ENCODE measurements at regions not wholly inside any gene's neighbourhood (a gene's known extent, or its start where the extent isn't known, plus 50 kb on each side); places are given as distances from the start of the nearest gene placed in this dataset.

DNA sequence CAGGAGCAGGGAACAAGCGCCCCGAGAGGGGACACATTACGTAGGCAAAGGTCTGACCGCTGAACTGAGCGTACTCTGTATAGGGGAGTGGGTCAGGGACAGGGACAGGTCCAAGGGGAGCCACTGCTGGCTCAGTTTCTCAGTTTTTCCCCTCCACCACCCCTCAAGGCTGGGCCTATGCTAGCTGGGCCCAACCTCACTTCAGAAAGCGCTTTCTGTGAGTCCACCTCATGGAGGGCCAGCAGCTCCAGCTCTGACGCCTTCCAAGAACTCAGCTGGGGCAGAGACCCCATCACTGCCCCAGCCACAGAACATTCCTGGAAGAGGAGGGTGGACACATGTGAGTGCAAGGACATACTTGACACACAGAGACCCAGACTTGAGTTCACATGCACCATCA, 242.0 kb downstream of the FOXD2 start:
- H3K4me1 ChIP-seq (replicated peaks in 1 of 4; ENCODE audit: control insufficient read depth in 3 of 4, insufficient read depth in 4 of 4, low read length in 3 of 4) = peaks cover 0 to 4% (median 0%) of the 10 kb centered on the region in 4 experiments; a peak in 1 of 7 replicates
- no peaks in the 10 kb centered on the region for H3K36me3 ChIP-seq (ENCODE audit: control insufficient read depth in 2 of 4, insufficient read depth in 4 of 4, low read length in 3 of 4)
- no peaks in the 10 kb centered on the region for H4K20me1 ChIP-seq (replicated peaks in 1 of 2; ENCODE audit: control insufficient read depth in 1 of 2, insufficient read depth in 2 of 2, low read length in 2 of 2)
- no peak overlapping the region for H2AFZ ChIP-seq (ENCODE audit: low read length)
- H3K27ac ChIP-seq (ENCODE audit: low read depth, low read length) = no peak overlapping the region
- peaks cover 0 to 7% (median 2%) of the 10 kb centered on the region in 4 experiments; a peak in 2 of 7 replicates for H3K27me3 ChIP-seq (replicated peaks in 1 of 4; ENCODE audit: control insufficient read depth in 3 of 4, extremely low read depth in 1 of 4, insufficient read depth in 3 of 4, low read length in 3 of 4)
- no peaks in the 10 kb centered on the region for H3K23me2 ChIP-seq (ENCODE audit: low read depth, low read length)
- FAIRE-seq (no peak), DNase-seq (ENCODE audit: low read depth in 1 of 2, low spot score in 2 of 2) (peak in 1 of 2 experiments; percentile 23)
- no peak overlapping the region for H3K18ac ChIP-seq (ENCODE audit: extremely low read depth, low read length)
- H3K79me1 ChIP-seq (ENCODE audit: low read depth, low read length) = no peaks in the 10 kb centered on the region
- no peak overlapping the region; the same call in 1 of the 2 replicates for H4K8ac ChIP-seq (ENCODE audit: extremely low read depth, insufficient read depth, low read length)
- no peak overlapping the region for H2BK15ac ChIP-seq (ENCODE audit: low read length)
- H3K9ac ChIP-seq (replicated peaks in 1 of 4; ENCODE audit: extremely low read depth in 1 of 4, low read depth in 3 of 4, low read length in 3 of 4) = no peak overlapping the region
- no peak overlapping the region for H3K4me3 ChIP-seq (ENCODE audit: extremely low read depth in 1 of 4, insufficient read depth in 2 of 4, low read depth in 3 of 4, low read length in 4 of 4)
- WGBS, 2 experiments (ENCODE audit: extremely low coverage in 1 of 2, insufficient coverage in 1 of 2, insufficient read length in 1 of 2, insufficient replicate concordance in 2 of 2, low coverage in 1 of 2, low lambda C conversion rate in 2 of 2, missing lambda C conversion rate in 1 of 2) = 85% methylated on average over 7 of the region's 7 CpGs; no CpG with 5 or more reads in 1 of the 2 experiments
- no peak overlapping the region for H3K23ac ChIP-seq (ENCODE audit: insufficient read length)
- H2AK5ac ChIP-seq (ENCODE audit: low read depth, low read length) = no peak overlapping the region
- no peak overlapping the region for H4K5ac ChIP-seq (ENCODE audit: insufficient read length, low read depth, low read length)
- H3K9me3 ChIP-seq (ENCODE audit: insufficient read depth in 2 of 2, low read depth in 1 of 2, low read length in 1 of 2) = no peaks in the 10 kb centered on the region
- CTCF ChIA-PET (ENCODE audit: partially characterized antibody) = interaction anchor here (1.5 to 2.2 kb wide), 2 partner anchors 24 to 150 kb away, joined by 5 read pairs; no protein-coding TSS in a partner anchor
- H3K14ac ChIP-seq (ENCODE audit: insufficient read length) = no peak overlapping the region
- no peak overlapping the region for H3K56ac ChIP-seq (replicated peaks; ENCODE audit: insufficient read length, low read depth, low read length)
- no peak overlapping the region for H2BK12ac ChIP-seq (ENCODE audit: low read depth, low read length)
- no peak overlapping the region for H2BK5ac ChIP-seq (ENCODE audit: low read depth, low read length)
- H3K4me2 ChIP-seq (ENCODE audit: insufficient read depth in 1 of 2, low read depth in 2 of 2, low read length in 2 of 2) = no peak overlapping the region
- H4K91ac ChIP-seq (replicated peaks; ENCODE audit: insufficient read length, low read length) = no peak overlapping the region
- no peak overlapping the region for H3K4ac ChIP-seq (replicated peaks; ENCODE audit: insufficient read length, low read depth, low read length)
- H3K79me2 ChIP-seq (ENCODE audit: control insufficient read depth in 1 of 2, insufficient read depth in 2 of 2, low read length in 2 of 2) = no peaks in the 10 kb centered on the region
- no peak overlapping the region for H2BK120ac ChIP-seq (replicated peaks; ENCODE audit: low read depth, low read length)
- H2BK20ac ChIP-seq (ENCODE audit: low read length) = no peak overlapping the region
- POLR2A ChIA-PET (ENCODE audit: partially characterized antibody) = no interaction called here
- no peak for TF ChIP-seq CBX8 (IDR thresholded peaks at IDR 0.05; ENCODE audit: borderline replicate concordance, low read depth, low read length)
- TF ChIP-seq SIN3A (conservative IDR thresholded peaks at IDR 0.05 in 1 of 2, IDR thresholded peaks at IDR 0.05 in 1 of 2; ENCODE audit: low read depth in 1 of 2, low read length in 2 of 2) = no peak
- no peak for TF ChIP-seq SIRT6 (IDR thresholded peaks at IDR 0.05; ENCODE audit: low read length)
- TF ChIP-seq TBP (IDR thresholded peaks at IDR 0.05; ENCODE audit: low read depth, low read length) = no peak
- TF ChIP-seq CEBPB (IDR thresholded peaks at IDR 0.05; ENCODE audit: low read depth, low read length) = no peak
- no peak for TF ChIP-seq SUZ12 (IDR thresholded peaks at IDR 0.05; ENCODE audit: low read length)
- no peak for TF ChIP-seq POLR2A (IDR thresholded peaks at IDR 0.05; ENCODE audit: control extremely low read depth in 1 of 2, low read depth in 2 of 2, low read length in 2 of 2)
- TF ChIP-seq RAD21 (IDR thresholded peaks at IDR 0.05 in 1 of 2, conservative IDR thresholded peaks at IDR 0.05 in 1 of 2; ENCODE audit: low read depth in 2 of 2, low read length in 2 of 2) = no peak
- no peak for TF ChIP-seq RBBP5 (IDR thresholded peaks at IDR 0.05; ENCODE audit: borderline replicate concordance, low read depth, low read length)
- TF ChIP-seq, protein P1, sequence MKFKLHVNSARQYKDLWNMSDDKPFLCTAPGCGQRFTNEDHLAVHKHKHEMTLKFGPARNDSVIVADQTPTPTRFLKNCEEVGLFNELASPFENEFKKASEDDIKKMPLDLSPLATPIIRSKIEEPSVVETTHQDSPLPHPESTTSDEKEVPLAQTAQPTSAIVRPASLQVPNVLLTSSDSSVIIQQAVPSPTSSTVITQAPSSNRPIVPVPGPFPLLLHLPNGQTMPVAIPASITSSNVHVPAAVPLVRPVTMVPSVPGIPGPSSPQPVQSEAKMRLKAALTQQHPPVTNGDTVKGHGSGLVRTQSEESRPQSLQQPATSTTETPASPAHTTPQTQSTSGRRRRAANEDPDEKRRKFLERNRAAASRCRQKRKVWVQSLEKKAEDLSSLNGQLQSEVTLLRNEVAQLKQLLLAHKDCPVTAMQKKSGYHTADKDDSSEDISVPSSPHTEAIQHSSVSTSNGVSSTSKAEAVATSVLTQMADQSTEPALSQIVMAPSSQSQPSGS (IDR thresholded peaks at IDR 0.05; ENCODE audit: low read length) = no peak
- TF ChIP-seq RXRA (IDR thresholded peaks at IDR 0.05; ENCODE audit: insufficient read depth, low read depth, low read length) = no peak
- TF ChIP-seq HDAC6 (IDR thresholded peaks at IDR 0.05; ENCODE audit: low read depth, low read length) = no peak
- TF ChIP-seq KDM4A (IDR thresholded peaks at IDR 0.05; ENCODE audit: low read depth, low read length, severe bottlenecking) = no peak

Data from H1 (cell line).